ENCODE measurements at regions not wholly inside any gene's neighbourhood (a gene's known extent, or its start where the extent isn't known, plus 50 kb on each side); places are given as distances from the start of the nearest gene placed in this dataset.
A peak's percentile ranks its signal among the peaks of the same experiment; 100 is the strongest.

DNA sequence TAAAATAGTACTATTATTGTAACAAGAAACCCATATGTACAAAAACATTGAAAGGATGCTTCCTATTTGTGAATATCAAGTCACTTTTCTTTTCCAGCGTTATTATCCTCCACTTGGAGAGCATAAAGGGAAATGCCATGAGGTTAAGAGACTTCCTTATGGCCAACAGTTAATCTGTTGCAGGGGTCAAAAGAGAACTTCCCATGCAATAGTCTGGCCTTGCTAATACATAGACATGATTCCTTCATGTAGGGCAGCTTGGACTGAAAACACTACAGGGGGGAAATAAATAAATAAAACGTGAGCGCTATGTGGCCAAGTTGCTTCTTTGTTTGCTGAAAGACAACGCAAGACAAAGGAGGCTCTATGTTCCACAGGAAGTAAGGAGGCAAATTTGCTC lies 269.1 kb upstream of the EDNRB start:
- H4K20me1 ChIP-seq (replicated peaks; ENCODE audit: control insufficient read depth, extremely low read depth, insufficient read depth, low read length) = no peaks in the 10 kb centered on the region
- no peaks in the 10 kb centered on the region for H3K79me2 ChIP-seq (ENCODE audit: control insufficient read depth, insufficient read depth, low read length)
- BruUV-seq (replicated peaks) = no TSS peak
- POLR2A ChIA-PET = no interaction called here
- peak; percentile 66 for DNase-seq (ENCODE audit: low read depth, low spot score)
- H3K9me3 ChIP-seq (replicated peaks; ENCODE audit: control insufficient read depth, insufficient read depth, low read length) = no peaks in the 10 kb centered on the region
- CTCF ChIA-PET = no interaction called here
- no peak overlapping the region for H3K27ac ChIP-seq (ENCODE audit: insufficient read depth, low read depth, low read length)
- H3K27me3 ChIP-seq (ENCODE audit: control insufficient read depth in 2 of 2, insufficient read depth in 2 of 2, low read length in 2 of 2) = peaks cover 0 to 2% of the 10 kb centered on the region in 2 experiments
- FAIRE-seq = no peak
- TF ChIP-seq POLR2A (IDR thresholded peaks at IDR 0.05; ENCODE audit: low read depth, low read length) (no peak), CTCF (IDR thresholded peaks at IDR 0.05; ENCODE audit: extremely low read depth in 1 of 2, insufficient read depth in 1 of 2, low read depth in 1 of 2, low read length in 2 of 2) (no peak), GATA2 (IDR thresholded peaks at IDR 0.05; ENCODE audit: insufficient read depth, insufficient read length, low read depth, low read length) (no peak), FOS (IDR thresholded peaks at IDR 0.05; ENCODE audit: borderline replicate concordance, insufficient read depth, low read length) (no peak), MYC (IDR thresholded peaks at IDR 0.05; ENCODE audit: low read depth, low read length) (no peak), POLR2AphosphoS5 (IDR thresholded peaks at IDR 0.05; ENCODE audit: insufficient read depth, low read depth, low read length) (no peak), EZH2 (IDR thresholded peaks at IDR 0.05; ENCODE audit: borderline replicate concordance, low read depth, low read length, severe bottlenecking) (no peak), JUN (IDR thresholded peaks at IDR 0.05; ENCODE audit: borderline replicate concordance, insufficient read depth, insufficient read length, low read depth) (no peak)
- TF ChIP-seq, protein P1, sequence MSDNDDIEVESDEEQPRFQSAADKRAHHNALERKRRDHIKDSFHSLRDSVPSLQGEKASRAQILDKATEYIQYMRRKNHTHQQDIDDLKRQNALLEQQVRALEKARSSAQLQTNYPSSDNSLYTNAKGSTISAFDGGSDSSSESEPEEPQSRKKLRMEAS (IDR thresholded peaks at IDR 0.05; ENCODE audit: insufficient read depth, insufficient read length) = no peak
- no peak overlapping the region for H2AFZ ChIP-seq (ENCODE audit: low read depth, low read length)
- dilution Hi-C loops (cut with MboI; ENCODE audit: extremely low pct_ligation_motif_present, low sequenced_read_pairs) = no loop called here
- H3K4me2 ChIP-seq (ENCODE audit: insufficient read depth, low read length) = no peak overlapping the region
- intact Hi-C loops (cut with micrococcal nuclease) = loop anchor here (5.0 kb wide), 1 partner anchor 50 kb away; no protein-coding TSS in a partner anchor
- no peak overlapping the region for H3K9ac ChIP-seq (replicated peaks; ENCODE audit: extremely low read depth, insufficient read depth, low read length)
- H3K9me1 ChIP-seq (replicated peaks; ENCODE audit: control insufficient read depth, extremely low read depth, insufficient read depth, low read length) = no peaks in the 10 kb centered on the region
- H3K36me3 ChIP-seq (ENCODE audit: control insufficient read depth in 2 of 2, extremely low read depth in 1 of 2, insufficient read depth in 2 of 2, low read length in 2 of 2) = no peaks in the 10 kb centered on the region
- no peak overlapping the region for H3K4me3 ChIP-seq (replicated peaks in 1 of 3; ENCODE audit: insufficient read depth in 1 of 3, low read depth in 1 of 3, low read length in 3 of 3)
- H3K4me1 ChIP-seq (ENCODE audit: control insufficient read depth, extremely low read depth, insufficient read depth, low read length) = no peaks in the 10 kb centered on the region
